Uterus (tissue), 2 donors: ENCODE measurements at regions not wholly inside any gene's neighbourhood (a gene's known extent, or its start where the extent isn't known, plus 50 kb on each side); places are given as distances from the start of the nearest gene placed in this dataset.

ENCODE experiments used
- CTCF ChIP-seq, 4 experiments: fragments of 200-600 bp in 2 of 4; fragments of 450-650 bp in 2 of 4; sonication (generic) in 2 of 4; IDR thresholded peaks; one replicate each; pipeline ENCODE4 v1.5.1; 2016 to 2019; ENCODE audit warnings: antibody characterized with exemption in 4 of 4, mild to moderate bottlenecking in 2 of 4, moderate library complexity in 1 of 4
- POLR2A ChIP-seq, 2 donors: fragments of 450-650 bp; IDR thresholded peaks; one replicate each; pipeline ENCODE4 v1.6.1; 2016; ENCODE audit warnings: antibody characterized with exemption in 2 of 2, mild to moderate bottlenecking in 1 of 2, moderate library complexity in 1 of 2

- TF ChIP-seq CTCF (IDR thresholded peaks at IDR 0.05), result no peak
- TF ChIP-seq POLR2A (IDR thresholded peaks at IDR 0.05), result no peak
These were observed 76.5 kb upstream of the PPP1R3C start for GRCh38 chr10:91709394-91709798.
